ENCODE measurements at regions not wholly inside any gene's neighbourhood (a gene's known extent, or its start where the extent isn't known, plus 50 kb on each side); places are given as distances from the start of the nearest gene placed in this dataset.

- no peak overlapping the region for H3K4me3 ChIP-seq (ENCODE audit: low read depth, low read length)
- no peak for TF ChIP-seq CTCF (conservative IDR thresholded peaks at IDR 0.05; ENCODE audit: low read depth, low read length)
- DNase-seq (ENCODE audit: low read depth), result no peak
These were observed 339.9 kb upstream of the RGS6 start for GRCh38 chr14:71592361-71592760.

GRCh38 chr14:71593966-71594365, 338.3 kb upstream of the RGS6 start:
- no peak for TF ChIP-seq CTCF (conservative IDR thresholded peaks at IDR 0.05; ENCODE audit: low read depth, low read length)
- DNase-seq (ENCODE audit: low read depth), result no peak

GRCh38 chr14:71594821-71595220, 337.4 kb upstream of the RGS6 start:
- no peak for TF ChIP-seq CTCF (conservative IDR thresholded peaks at IDR 0.05; ENCODE audit: low read depth, low read length)
- no peak overlapping the region for H3K4me3 ChIP-seq (ENCODE audit: low read depth, low read length)

More at GRCh38 chr14:71593966-71594365, 338.3 kb upstream of the RGS6 start:
- H3K4me3 ChIP-seq (ENCODE audit: low read depth, low read length), result no peak overlapping the region

GRCh38 chr14:71595441-71595840, 336.8 kb upstream of the RGS6 start:
- no peak for TF ChIP-seq CTCF (conservative IDR thresholded peaks at IDR 0.05; ENCODE audit: low read depth, low read length)
- DNase-seq (ENCODE audit: low read depth), result no peak

More at GRCh38 chr14:71594821-71595220, 337.4 kb upstream of the RGS6 start:
- peak; percentile 65 for DNase-seq (ENCODE audit: low read depth)

GRCh38 chr14:71597287-71597920, 334.8 kb upstream of the RGS6 start:
- no peak for DNase-seq (ENCODE audit: low read depth)
- H3K4me3 ChIP-seq (ENCODE audit: low read depth, low read length), result no peak overlapping the region
- no peak for TF ChIP-seq CTCF (conservative IDR thresholded peaks at IDR 0.05; ENCODE audit: low read depth, low read length)

More at GRCh38 chr14:71595441-71595840, 336.8 kb upstream of the RGS6 start:
- H3K4me3 ChIP-seq (ENCODE audit: low read depth, low read length), result no peak overlapping the region

GRCh38 chr14:71597955-71598660, 334.1 kb upstream of the RGS6 start:
- H3K4me3 ChIP-seq (ENCODE audit: low read depth, low read length), result no peak overlapping the region
- TF ChIP-seq CTCF (conservative IDR thresholded peaks at IDR 0.05; ENCODE audit: low read depth, low read length), result no peak
- no peak for DNase-seq (ENCODE audit: low read depth)

- no peak for TF ChIP-seq CTCF (conservative IDR thresholded peaks at IDR 0.05; ENCODE audit: low read depth, low read length)
These were observed 331.9 kb upstream of the RGS6 start for GRCh38 chr14:71600309-71600708.

More at GRCh38 chr14:71600309-71600708, 331.9 kb upstream of the RGS6 start:
- H3K4me3 ChIP-seq (ENCODE audit: low read depth, low read length), result no peak overlapping the region
- DNase-seq (ENCODE audit: low read depth), result no peak

Data from choroid plexus epithelial cell (primary cell).